H1 (cell line): ENCODE measurements at regions not wholly inside any gene's neighbourhood (a gene's known extent, or its start where the extent isn't known, plus 50 kb on each side); places are given as distances from the start of the nearest gene placed in this dataset.

Experiments
- BACH1 ChIP-seq: IDR thresholded peaks from 2 replicates; pipeline ENCODE4 v1.6.1; 2012; ENCODE audit warnings: low read length, improper control_type of control experiment
- CEBPB ChIP-seq: IDR thresholded peaks from 2 replicates; pipeline ENCODE4 v1.6.1; 2012; ENCODE audit warnings: low read depth, low read length
- CHD1 ChIP-seq: IDR thresholded peaks from 2 replicates; pipeline ENCODE4 v1.6.1; 2012; ENCODE audit warnings: low read depth, low read length, improper control_type of control experiment
- CHD7 ChIP-seq: fragments of 300-600 bp; sonication (generic); IDR thresholded peaks from 2 replicates; pipeline ENCODE4 v1.7.1; 2012; ENCODE audit warnings: low read length, moderate library complexity, mild to moderate bottlenecking, inconsistent platforms; ENCODE audit not compliant: insufficient replicate concordance
- CTCF ChIP-seq, 3 experiments: IDR thresholded peaks; 1 replicate in 2 of 3; 2 replicates in 1 of 3; pipeline versions ENCODE4 v1.5.1 to v1.6.1; 2011; ENCODE audit warnings: low read length in 3 of 3, mild to moderate bottlenecking in 3 of 3, inconsistent platforms in 2 of 3, low read depth in 1 of 3, moderate library complexity in 1 of 3; ENCODE audit not compliant: insufficient read depth in 1 of 3; ENCODE audit errors: control extremely low read depth in 1 of 3
- RXRA ChIP-seq: IDR thresholded peaks from 2 replicates; pipeline ENCODE4 v1.6.1; 2011; ENCODE audit warnings: low read depth, mild to moderate bottlenecking, low read length, moderate library complexity; ENCODE audit not compliant: insufficient read depth
- SAP30 ChIP-seq: fragments of 300-600 bp; sonication (generic); IDR thresholded peaks from 2 replicates; pipeline ENCODE4 v1.7.1; 2012; ENCODE audit warnings: low read length, moderate library complexity, mild to moderate bottlenecking, inconsistent platforms; ENCODE audit not compliant: insufficient read depth, insufficient replicate concordance
- SP2 ChIP-seq: IDR thresholded peaks from 2 replicates; pipeline ENCODE4 v1.6.1; 2012; ENCODE audit warnings: mild to moderate bottlenecking, low read length, inconsistent platforms
- TAF1 ChIP-seq: IDR thresholded peaks from 2 replicates; pipeline ENCODE4 v1.6.1; 2011; ENCODE audit warnings: mild to moderate bottlenecking, low read depth, low read length
- YY1 ChIP-seq: IDR thresholded peaks from 2 replicates; pipeline ENCODE4 v1.6.1; 2011; ENCODE audit warnings: low read depth, mild to moderate bottlenecking, low read length

GRCh38 chr1:185448591-185449186 lies 131.6 kb upstream of the IVNS1ABP start (continued):
- TF ChIP-seq CHD7 (no peak), YY1 (no peak), BACH1 (no peak), SAP30 (no peak), TAF1 (no peak), CHD1 (no peak), SP2 (no peak), CEBPB (no peak), RXRA (no peak), CTCF (IDR thresholded peaks at IDR 0.05; ENCODE audit: control extremely low read depth in 1 of 3, insufficient read depth in 1 of 3, low read depth in 1 of 3, low read length in 3 of 3) (no peak)
